Fibroblast of peridontal ligament (primary cell): ENCODE measurements at regions not wholly inside any gene's neighbourhood (a gene's known extent, or its start where the extent isn't known, plus 50 kb on each side); places are given as distances from the start of the nearest gene placed in this dataset.

ENCODE experiments used
- DNase-seq: peaks from one replicate; pipeline ENCODE4 v3.0.0-alpha.2; 2010; ENCODE audit errors: extremely low read depth

DNA sequence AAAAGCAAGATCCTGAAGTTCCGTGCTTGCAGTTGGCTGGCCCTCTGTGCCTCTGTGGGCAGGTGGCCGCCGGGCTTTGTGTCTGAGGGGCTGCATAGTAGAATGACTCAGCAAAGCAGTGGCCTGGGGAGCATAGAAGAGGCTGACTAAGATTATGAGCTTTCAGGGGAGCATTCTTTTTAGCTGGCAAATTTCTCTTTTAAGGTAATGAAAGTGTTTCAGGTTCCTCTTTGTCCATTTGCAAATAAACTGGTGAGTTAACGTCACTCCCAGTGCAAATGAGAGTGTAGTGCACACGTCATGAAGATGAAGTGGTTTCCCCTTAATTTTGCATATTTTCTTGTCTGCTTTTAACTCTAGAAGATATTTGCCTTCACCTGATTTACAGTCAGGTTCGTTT is 98.6 kb downstream of the BCL2L11 start:
- DNase-seq: no peak

GRCh38 chr2:111219734-111220505 is 99.2 kb downstream of the BCL2L11 start:
- DNase-seq: no peak

- no peak for DNase-seq
Measured at GRCh38 chr2:111220962-111221361, 100.2 kb downstream of the BCL2L11 start.

DNA sequence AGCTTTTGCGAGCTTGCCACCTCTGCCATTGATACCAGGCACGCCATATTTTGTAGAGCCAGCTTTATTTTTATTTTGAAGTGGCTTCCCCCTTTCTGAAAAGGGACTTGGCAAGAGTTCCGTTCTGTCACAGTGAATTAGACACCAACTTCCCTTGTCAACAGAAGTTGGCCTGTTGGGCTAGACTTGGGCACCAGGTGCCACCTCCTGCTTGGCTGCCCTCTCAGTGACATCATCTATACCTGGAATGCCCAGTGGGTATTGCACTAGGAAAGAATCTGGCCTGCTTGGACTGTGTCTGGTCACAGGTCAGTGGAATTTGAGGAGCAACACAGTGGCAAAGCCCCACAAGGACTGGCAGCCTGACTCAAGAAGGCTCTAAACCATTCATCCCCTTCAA is 101.0 kb downstream of the BCL2L11 start:
- no peak for DNase-seq

DNA sequence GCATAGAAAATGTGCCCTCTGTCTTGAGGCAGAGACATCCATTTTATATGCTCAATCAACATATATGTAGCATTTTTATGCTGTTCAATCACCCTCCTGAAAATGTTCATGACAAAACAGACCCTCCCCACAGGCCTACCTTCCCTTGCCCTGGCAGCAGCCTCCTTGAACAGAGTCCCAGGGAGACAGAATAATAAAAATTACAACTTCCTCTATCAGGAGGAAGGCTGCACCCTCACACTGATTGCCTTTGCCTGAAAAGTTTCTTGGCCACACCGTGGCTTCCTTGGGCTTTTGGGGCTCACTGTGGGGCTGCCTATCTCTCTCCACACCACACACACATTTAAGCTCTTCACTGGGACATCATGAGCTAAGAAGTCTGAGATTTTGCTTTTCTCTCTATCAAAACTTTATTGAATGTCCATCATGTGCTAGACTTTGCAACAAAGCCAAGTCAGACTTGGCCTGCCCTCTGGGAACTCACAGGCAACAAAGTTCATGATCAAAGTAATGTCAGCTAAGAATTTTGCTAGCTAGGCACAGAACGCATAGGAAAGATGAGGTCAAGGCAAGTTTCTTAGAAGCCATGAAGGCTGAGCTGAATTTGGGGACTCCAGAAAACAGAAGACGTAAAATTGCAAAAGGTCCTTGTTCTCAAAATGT is 101.6 kb downstream of the BCL2L11 start:
- no peak for DNase-seq

DNA sequence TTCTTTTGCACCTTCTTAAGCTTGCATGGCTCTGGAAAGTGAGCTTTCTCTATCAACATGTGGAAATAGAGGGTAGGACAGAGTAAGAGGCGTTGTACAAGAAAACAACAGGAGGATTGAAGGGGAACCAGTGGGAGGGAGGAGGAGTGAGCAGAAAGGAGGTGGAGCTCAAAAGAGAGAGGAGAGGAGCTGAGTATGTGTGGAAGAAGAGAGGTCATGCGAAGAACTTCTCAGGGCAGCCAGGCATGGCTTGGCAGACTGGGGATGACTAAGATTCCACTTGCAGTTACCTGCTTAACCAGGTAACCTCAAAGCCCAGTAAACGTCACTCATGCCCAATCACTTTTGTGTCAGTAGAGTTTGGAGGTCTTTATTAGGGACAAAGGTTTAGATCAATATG is 105.1 kb downstream of the BCL2L11 start:
- DNase-seq: no peak

GRCh38 chr2:111226876-111227700 is 106.4 kb downstream of the BCL2L11 start:
- peak; percentile 85 for DNase-seq

GRCh38 chr2:111227716-111228141 is 107.0 kb downstream of the BCL2L11 start:
- DNase-seq: peak; percentile 68

- no peak for DNase-seq
Measured at GRCh38 chr2:111231532-111232252, 111.0 kb downstream of the BCL2L11 start.

GRCh38 chr2:111235192-111236015 is 114.7 kb downstream of the BCL2L11 start:
- DNase-seq: peak; percentile 12

DNA sequence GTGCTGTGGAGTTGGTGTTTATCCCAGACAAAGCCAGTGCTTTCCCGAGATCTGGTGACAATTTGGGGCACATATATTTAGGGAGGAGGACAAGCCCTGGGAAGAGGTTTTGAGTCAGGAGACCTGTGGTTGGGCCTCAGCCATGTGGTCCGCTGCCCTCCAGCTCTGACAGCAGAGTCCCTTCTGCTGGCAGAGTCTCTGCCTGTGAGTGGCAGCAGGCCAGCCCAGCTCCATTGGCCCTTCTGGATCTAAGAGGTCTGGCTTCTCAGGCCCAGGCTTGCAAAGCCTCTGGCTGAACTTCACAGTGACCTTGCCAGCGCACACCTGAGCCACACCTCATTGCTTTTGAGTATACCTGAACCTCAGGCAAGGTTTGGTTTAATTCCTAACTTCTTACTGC is 115.3 kb downstream of the BCL2L11 start:
- DNase-seq: no peak

GRCh38 chr2:111238296-111238695 is 117.6 kb downstream of the BCL2L11 start:
- DNase-seq: no peak

DNA sequence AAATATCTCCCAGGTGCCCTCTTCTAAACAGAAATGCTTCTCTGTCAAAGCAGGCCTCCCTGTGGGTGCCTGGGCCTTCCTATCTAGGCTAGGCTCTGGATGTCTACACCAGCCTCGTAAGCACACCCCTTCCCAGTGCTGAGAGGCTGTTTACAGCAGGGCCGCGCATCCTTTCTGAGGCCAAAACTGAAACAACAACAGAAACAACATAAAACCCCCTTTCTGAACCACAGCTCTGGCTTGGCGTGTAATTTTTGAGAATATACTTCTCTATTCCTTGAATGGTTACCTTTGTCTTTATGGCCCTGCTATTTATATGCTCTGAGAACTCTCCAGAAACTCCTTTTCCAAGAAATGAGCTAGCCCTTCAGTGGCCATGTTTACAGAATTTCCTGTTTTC is 118.4 kb downstream of the BCL2L11 start:
- no peak for DNase-seq

- DNase-seq: no peak
Measured at GRCh38 chr2:111239581-111240249, 119.0 kb downstream of the BCL2L11 start.

GRCh38 chr2:111243295-111243694 is 122.6 kb downstream of the BCL2L11 start:
- DNase-seq: no peak

- peak; percentile 47 for DNase-seq
Measured at GRCh38 chr2:111244864-111245263, 124.2 kb downstream of the BCL2L11 start.

- no peak for DNase-seq
Measured at GRCh38 chr2:111246620-111247061, 125.9 kb downstream of the BCL2L11 start.

- DNase-seq: no peak
Measured at GRCh38 chr2:111247491-111247890, 126.8 kb downstream of the BCL2L11 start.

GRCh38 chr2:111249806-111250205 is 129.1 kb downstream of the BCL2L11 start:
- DNase-seq: no peak

DNA sequence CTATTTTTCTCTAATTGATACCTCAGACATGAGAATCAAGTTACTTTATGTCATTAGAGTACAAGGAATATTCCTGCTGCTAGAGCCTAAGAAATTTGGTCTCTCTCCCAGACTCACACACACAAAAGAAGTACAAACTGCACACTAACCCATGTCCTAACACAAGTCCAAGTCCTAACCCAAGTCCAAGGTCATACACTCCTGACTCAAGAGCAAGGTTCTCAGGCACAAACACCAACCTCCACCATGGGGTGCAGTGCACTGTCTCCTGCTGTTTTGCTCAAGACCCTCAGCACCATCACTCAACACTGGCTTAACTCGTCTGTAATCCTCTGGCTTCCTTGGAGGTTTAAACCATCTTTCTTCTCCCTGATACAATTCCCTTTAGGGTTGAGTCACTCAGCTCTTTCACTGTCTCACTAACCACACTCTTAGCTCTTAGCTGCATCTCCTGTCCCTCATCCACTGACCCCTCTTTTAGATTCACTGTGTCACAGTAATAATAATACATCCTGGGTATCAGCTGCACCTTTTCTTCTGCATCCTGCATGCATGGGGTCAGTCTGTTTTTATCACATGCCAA is 129.8 kb downstream of the BCL2L11 start:
- DNase-seq: peak; percentile 42
